CD4-positive, alpha-beta T cell treated with Interleukin-17A for 1 hour (primary cell): ENCODE measurements at regions not wholly inside any gene's neighbourhood (a gene's known extent, or its start where the extent isn't known, plus 50 kb on each side); places are given as distances from the start of the nearest gene placed in this dataset.
"Not testable (repeated sequence)": the region's sequence is repeated elsewhere in the genome, so short reads cannot be mapped to it uniquely, and the experiment has no call there.

Source experiments
- DNase-seq: peaks from one replicate; pipeline ENCODE4 v3.0.0-alpha.2; 2020

DNA sequence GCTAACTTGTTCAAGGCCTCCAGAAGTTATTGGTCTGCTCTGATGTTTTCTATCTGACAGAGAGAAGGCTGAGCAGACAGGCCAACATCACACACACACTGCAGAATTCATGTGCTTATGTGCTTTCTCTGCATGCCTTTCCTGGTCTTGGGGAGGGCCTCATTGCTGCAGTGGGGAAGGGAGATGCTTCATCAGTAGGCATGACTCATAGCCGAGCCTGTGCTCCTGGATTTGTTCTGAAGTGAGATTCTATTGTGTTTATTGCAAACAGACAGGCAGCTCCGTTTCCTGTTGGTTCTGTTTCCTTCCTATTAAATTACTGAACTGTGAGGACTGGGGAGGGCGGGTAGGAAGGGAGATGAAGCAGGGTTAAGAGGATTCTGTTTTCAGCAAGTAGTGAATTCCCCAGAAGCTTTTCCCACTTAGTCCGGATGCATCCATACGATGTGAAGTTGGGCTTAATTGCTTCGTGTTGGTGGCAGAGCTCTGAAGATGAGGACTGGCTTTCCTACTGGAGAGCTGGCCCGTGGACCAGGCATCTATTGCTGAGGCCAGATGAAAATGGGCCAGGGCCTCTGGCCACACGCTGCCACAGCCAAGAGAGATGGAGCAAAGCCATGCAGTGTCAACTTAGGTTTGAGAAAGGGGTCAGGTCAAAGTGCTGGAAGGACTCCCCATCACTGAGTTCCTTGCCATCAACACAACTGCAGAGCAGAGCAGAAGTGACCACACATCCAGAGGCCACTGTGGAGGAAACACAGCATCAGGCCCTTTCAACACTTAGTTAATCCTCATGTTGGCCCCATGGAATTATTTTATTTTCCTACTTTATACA lies 179.3 kb downstream of the UTP18 start:
- DNase-seq, result no peak

DNA sequence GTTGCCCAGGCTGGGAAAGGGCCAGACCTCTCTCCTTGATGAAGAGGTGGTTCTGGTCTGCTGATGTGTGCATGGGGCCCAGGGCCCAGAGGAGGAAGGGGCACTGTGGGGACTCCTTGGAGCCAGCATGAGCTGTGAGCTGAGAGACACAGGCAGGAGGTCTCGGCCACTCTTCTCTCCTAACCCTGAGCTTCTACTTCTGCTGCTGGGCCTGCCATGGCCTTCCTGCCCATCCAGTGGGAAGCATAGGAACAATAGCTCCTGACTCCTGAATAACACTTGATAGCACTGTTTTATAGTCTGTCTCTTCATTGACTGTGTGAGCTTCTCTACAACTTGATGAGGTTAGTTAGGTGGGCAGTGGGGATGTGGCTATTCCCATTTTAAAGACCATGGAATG lies 181.1 kb downstream of the UTP18 start:
- no peak for DNase-seq

DNA sequence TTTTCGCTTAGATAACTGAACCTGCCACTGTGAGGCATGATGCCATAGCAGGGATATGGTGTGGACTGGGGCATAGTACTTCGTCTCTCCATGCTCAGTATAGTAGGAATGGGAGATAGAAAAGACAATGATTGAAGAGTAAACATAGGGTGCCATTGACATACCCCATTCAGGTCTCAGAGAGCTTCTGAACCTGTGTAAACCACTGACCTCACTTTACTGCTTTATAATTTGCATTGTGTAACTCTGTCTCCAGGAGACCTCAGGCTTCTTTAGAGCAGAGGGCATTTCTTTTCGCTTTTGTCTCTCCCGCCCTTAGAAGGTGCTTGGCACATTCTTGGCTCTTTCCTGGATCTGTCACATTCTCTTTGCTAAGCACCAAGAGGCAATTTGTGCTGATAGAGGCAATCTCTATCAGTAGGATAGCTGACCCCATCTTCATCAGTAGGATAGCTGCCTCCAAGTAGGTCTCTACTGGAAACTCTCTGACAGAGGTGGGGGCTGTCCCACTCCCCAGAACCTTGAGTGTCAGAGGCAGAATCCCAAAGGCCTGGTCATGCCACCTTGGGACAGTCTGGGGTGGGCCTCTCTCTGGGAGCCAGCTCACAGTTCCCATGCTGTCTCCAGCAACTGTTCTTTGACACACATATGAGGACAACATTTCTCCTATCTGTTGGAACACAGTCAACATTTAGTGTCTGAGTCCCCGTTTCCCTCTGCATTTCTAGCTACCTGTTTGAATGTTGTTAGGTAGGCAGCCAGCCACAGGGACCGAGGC lies 181.9 kb downstream of the UTP18 start:
- DNase-seq, result no peak

DNA sequence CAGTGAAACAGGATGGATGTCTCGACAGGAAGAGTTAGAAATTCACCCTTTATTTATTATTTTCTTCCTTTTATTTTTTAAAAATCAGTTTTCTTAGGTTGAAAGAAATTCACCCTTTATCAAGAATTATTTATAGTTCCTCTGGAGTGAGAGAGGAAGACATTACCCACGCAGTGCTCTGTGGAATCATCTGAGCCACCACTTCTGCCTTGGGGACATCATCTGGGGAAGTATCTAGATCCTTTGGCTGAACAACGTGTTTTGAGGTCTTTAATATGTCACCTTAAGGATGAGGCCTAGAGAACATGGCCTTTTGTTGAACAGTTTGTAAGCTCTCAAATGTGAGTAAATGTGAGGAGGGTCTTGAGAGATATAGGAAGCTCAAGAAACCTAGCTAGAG lies 183.3 kb downstream of the UTP18 start:
- no peak for DNase-seq

DNA sequence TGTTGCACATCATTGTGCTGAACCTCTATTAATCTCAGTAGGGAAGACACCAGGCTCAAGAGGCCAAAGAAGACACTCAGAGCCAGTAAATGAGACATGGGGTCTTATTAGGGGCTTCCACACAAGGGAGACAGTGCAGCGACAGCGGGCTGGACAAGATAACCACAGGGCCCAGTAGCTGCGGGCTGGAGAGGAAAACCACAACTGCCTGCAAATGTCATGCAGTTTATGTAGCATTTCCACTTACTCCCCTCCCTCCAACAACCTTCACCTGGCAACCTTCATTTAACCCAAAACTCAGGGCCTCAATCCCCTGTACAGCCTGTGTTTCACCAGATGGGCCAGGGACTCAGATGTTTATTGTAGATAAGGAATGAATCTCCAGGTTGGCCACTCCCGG lies 185.6 kb downstream of the UTP18 start:
- DNase-seq, result no peak

DNA sequence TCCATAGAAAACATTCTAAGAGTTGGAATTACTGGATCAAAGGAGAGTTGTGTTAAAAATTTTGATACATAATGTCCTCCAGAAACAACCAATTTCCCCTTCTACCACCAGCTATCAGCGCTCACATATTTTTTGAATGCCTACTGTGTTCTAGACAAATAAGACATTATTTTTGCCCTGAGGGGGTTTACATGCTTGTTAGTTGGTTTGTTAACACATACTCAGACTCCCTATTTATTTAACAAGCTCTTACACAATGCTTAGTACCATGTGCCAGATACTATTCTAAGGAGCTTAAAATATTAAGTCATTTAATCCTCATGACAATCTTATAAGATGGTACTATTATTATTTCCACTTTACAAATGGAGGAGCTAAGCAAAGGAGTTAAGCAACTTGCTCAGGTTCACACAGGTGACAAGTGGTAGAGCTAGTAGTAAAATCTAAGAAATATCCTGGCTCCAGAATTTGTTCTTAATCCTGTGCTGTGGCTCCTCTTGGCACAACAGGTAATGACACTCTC lies 194.2 kb downstream of the UTP18 start:
- DNase-seq, result no peak

DNA sequence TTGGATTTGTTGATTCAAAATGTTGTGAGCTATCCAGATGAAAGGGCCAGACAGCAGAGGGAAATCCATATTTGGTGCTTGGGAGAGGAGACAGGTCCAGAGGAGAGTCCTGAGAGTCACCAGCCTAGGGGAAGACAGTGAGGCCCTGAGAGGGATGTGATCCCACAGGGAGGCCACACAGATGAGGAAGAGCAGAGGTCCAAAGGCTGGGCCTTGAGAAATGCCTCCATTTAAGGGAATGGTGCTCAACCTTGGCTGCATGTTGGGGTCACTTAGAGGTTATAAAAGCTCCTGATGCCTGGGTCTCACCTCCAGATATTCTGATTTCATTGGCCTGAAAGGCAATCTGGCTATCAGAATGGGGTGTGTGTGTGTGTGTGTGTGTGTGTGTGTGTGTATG lies 194.9 kb downstream of the UTP18 start:
- DNase-seq, result no peak

DNA sequence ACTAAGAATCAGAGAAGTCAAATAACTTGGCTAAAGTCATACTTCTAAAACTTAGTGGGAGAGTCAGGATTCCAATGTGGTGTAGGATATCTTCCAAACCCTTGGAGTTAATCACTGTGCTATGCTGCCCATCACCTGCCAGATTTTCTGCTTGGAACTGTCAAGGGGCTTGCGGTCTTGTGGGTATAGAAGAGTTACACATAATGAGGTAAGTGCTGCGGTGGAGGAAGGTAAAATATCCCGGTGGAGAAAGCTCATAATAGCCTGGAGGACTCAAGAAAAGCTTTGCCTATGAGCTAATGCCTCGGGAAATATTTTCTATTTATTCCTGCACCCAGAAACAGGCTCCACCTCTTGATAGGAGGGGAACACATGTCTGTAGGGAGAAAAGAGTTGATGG lies 195.6 kb downstream of the UTP18 start:
- no peak for DNase-seq

DNA sequence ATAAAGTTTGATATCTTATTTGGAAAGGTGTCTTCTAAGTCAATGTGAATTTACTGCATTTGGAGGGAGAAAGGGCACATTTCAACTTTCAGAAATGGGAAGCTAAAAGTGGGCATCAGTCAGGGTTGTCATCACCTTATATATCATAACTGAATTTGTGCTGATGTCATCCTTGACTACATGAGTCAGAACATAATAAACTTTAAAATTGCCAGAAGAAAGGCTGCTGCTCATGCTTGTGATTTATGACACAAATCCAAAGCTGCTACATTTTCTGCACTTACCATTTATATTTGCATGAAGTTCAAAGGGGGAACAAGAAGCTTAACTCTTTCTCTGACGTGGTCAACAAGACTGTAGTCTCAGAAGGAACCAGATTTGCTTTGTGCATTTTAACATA lies 196.6 kb downstream of the UTP18 start:
- DNase-seq, result no peak

DNA sequence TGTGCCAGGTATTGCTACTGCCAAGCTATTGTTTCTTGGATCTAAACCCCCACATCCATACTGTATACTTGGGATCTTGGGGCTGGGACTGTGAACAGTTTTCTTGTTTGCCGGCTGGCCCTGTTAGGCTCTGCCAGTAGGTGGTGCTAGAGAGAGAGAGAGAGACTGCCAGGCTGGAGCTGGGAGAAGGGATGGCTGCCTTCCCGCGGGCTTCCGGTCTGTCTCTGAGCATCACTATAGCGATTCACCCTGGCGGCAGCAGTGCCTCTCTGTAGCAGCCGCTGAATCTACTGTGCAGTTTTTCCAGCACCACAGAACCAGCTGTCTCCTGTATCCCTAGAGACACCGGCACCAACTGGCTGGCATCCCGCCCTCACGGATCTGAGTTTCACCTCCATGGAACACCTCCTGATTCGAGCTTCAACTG lies 201.2 kb downstream of the UTP18 start:
- peak; percentile 52 for DNase-seq

DNA sequence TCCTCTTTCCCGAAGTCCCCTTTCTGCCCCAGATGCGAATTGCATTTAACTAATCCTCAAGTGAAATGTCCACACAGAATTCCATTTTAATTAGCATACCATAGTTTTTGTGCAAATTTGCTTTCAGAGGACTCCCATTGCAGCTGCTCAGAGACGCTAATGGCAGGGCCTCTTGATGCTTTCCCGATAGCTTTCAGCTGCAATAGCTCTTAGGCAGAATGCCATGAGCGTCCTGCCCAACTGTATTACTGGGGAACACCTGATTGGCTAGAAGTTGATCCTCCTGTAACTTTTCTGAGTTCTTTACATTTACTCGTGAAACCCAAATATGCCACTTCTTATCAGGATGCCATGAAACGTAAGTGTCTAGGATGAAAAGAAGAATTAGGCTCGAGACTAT lies 203.0 kb downstream of the UTP18 start:
- no peak for DNase-seq

DNA sequence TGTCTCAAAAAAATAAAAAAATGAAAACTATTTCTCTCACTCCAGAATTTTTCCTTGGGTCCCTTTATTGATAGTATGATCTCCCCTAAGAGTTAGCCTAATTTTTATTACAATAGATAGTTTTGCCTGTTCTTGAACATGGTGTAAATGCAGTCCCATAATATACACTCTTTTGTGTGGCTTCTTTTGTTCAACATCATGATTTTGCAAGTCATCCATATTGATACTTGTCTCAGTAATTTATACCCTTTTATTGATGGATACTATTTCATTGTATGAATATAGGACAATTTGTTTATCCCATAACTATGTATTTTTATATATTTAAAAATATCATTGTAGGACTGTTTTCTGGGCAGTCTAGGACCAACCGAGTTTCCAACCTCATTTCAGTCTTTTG lies 207.0 kb downstream of the UTP18 start:
- DNase-seq, result no peak

DNA sequence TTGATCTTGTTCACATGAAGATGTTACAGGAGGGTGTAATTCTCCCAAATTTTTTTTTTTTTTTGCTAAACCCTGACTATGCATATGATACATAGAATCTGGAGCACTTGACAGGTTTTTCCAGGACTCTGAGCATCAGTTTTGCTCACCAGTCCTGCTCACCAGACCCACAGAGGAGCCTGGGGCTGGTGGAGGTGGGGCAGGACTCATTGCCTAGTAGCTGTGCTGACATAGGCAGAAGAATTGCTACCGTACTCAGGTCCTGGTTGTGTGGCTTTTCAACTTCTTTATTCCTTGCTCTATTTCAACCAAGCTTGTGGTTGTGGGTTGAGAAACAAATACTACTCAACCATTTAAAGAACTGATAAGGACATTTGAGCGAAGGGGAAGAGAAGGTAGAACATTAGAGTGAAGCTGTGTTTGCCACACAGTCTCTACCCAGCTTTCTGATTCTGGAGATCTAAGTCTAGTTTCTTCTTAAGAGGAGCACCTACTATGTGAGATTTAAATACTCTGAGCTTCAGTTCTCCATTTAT lies 212.4 kb downstream of the UTP18 start:
- no peak for DNase-seq

DNA sequence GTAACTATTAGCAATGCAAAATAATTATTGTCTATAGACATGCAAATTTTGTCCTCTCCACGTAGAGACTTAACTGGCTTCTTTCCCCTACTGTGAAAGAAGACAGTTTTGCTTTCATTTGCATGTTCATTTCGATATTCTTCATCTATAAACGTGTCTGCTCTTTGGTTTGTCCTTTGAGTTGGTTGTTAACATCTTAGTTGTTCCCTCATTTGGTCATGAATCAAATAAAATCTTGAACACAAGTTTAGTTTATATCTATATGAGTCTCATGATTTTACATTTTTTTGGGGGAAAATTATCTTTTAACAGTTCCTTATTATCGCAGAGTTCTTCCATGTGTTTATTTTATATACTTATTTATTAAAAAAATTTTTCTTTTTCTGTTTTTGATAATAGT lies 214.4 kb downstream of the UTP18 start:
- no peak for DNase-seq

DNA sequence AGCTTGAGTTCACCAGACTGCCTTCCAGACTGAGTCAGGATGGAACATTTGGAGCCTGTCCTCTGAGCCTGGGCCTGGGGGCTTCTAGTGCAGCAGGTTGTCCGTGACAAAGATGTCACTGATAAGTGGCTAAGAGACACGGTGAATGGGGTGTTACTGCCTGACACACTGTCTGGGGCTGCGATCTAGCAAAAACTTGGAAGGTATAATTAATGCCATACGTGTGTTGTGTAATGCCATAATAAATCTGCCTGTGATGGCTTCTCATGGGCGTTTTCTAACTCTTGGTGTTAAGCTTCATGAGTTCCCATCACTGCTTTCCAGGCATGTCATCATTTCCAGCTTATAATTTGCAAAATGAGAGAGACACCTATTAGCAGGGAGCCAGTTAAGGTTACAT lies 215.4 kb downstream of the UTP18 start:
- no peak for DNase-seq

DNA sequence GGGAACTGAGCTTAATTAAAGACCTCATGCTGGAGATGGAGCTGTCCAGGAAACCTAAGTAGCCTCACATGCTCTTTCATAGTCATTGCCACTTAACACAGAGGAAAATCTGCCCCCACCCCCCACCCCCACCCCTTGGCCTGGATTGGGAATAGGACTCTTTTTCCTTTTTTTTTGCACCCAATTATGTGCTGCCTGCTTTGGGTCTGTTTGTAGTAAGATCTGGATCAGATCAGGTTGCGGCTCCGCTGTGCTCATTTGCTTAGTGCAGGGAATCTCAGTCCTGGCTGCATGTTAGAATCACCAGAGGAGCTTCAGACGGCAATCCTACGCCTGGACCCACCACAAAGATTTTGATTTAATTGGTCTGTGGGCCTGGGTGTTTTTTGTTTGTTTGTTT lies 219.0 kb downstream of the UTP18 start:
- DNase-seq, result no peak

DNA sequence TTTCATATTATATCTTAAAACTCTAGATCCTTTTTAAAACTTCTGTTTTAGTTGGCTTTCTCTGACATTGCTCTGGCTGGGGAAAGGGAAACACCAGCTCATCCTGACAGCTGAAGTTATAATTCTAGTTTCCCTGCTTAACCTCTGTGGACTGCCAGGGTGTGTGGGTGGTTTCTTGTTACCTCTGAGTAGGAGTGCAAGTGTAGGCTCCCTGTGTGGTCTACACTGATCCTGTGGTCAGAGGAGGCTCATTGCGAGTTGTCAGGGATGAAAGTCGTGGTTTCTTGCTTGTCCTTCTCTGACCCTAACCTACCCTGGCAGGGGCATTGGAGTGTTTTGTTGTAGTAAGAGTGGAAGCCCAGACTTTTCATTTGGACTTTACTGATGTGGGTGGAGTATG lies 221.0 kb downstream of the UTP18 start:
- DNase-seq, result no peak

DNA sequence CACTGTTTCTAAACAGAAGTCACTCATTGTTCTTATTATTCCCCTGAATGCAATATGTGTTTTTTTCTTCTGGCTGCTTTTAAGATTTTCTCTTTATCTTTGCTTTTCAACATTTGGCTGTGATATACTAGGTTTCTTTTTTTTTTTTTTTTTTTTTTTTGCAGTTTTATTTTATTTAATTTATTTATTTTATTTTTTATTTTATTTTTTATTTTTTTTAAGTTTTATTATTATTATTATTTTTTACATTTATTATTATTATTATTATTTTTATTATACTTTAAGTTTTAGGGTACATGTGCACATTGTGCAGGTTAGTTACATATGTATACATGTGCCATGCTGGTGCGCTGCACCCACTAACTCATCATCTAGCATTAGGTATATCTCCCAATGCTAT lies 221.9 kb downstream of the UTP18 start:
- not testable (repeated sequence) for DNase-seq

DNA sequence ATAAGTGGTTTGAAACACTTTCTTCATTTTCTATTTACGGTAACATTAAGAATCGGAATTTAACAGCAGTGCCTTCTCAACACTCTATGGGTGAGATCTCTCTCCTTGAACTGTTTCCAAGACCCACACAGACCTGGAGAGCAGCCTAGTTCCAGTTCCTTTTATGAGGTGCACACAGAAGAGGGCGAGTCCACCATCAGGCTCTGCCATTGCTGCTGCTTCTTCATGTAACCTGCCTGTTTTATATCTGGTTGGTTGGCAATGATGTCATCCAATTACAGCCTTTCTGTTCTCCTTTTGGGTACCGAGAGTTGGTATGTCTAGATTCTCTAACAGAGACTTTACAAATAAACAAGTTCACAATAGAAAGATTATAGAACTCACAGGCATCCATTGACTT lies 225.7 kb downstream of the UTP18 start:
- DNase-seq, result no peak

DNA sequence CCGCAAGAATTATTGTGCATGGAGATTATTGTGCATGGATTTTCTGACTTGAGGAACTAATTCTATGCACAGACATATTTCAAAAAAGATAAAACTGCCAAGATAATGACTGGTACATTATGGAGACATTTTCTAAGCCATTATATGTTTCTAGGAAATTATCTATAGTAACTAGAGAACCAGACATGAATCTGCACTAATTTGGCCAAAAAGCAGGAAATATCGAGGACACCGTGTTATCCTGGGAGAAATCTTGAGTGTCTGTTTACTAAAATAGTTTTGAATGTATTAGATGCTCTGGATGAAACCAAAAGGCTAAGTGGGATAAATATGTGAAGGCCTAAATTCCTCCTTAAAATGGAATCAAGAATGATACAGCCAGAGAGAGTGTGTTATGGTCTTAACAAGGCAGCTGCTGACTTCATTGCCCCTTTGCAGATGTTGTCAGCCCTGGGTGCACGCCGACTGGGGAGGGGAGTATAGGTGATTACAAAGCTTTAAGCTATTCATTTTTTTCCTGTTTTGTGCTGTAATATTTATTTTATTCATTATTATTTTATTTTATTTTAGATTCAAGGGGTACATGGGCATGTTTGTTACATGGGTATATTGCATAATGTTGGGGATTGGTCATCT lies 226.7 kb downstream of the UTP18 start:
- DNase-seq, result no peak

DNA sequence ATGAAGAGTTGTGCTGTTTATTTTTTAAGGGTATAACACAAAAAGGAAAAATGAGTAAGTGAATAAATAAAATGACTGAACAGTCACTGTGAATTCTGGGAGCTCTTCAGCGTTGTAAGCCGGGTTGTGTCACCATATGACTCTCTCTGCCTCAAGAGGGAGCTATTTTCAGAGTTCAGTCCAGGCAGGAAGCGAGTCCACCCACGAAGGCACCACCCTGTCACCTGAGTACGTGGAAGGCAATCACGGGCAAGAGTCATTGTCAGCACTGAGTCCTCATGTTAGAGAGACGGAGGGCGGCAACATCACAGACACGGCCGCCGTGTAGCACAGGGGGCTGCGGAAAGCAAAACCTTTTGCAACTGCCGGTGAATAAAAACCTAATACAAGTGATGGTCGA lies 227.6 kb downstream of the UTP18 start:
- DNase-seq, result peak; percentile 13

DNA sequence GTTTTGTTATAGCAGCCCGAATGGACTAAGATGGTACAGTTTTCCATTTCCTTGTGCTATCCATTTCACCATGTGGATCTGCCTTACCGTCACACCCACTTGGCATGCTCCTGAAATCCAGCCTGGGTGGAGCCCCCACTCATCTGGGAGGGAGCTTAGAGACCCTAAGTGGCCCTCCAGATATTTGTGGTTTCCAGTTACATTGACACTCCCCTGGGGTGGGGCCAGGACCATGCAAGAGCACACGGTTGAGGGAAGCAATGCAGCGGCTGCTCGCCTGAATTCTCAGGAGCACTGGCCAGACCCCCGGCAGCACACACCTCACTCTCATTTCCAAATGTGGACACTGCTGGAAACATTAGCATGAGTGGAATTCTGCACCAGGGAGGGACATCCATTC lies 231.1 kb downstream of the UTP18 start:
- no peak for DNase-seq

DNA sequence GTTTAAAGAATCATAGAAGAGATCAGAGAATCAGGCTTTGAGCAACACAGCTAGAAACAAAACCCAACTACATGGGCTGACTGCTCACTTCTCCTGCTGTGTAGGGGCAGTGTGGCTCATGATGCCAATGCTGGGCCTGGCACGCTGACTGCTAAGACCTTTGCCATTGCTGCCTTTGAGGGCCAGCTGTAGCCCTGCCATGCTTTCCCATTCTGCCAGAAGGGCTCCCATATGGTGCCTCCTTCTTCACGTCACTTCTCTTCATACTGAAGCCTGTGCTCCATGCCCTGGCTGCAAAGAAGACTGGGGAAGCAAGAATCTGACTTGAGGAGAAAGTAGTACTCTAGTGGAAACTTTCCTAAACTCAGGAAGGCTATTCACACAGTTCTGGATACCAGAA lies 232.9 kb downstream of the UTP18 start:
- no peak for DNase-seq

DNA sequence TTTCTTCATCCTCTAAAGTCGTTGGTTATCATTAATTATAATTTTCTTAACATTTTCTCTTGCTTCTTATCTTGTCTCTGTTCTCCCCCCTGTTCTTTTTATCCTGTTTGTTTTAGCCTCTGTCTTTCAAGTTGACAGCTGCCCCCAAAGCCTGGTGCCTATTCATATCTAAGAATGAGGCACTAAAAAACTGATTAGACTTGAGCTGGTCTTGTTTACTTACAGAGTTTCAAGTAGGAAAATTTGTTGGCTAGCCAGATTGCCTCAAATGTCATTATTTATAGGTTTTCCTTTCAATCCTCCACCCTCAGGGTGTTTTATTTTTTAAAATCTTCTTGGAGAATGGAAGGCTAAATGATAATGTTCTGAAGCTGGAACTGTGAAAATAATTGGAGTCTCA lies 236.0 kb downstream of the UTP18 start:
- no peak for DNase-seq
